HL-60 (cell line): ENCODE measurements at regions not wholly inside any gene's neighbourhood (a gene's known extent, or its start where the extent isn't known, plus 50 kb on each side); places are given as distances from the start of the nearest gene placed in this dataset.

Source experiments
- CTCF ChIP-seq: IDR thresholded peaks from one replicate; pipeline ENCODE4 v1.5.1; 2011; ENCODE audit warnings: low read length, control low read depth, inconsistent platforms; ENCODE audit not compliant: insufficient read depth
- GABPA ChIP-seq: IDR thresholded peaks from 2 replicates; pipeline ENCODE4 v1.6.1; 2012; ENCODE audit warnings: low read depth
- POLR2AphosphoS5 ChIP-seq: IDR thresholded peaks from 2 replicates; pipeline ENCODE4 v1.6.1; 2012; ENCODE audit warnings: low read depth
- TF ChIP-seq, protein P1 (sequence below): IDR thresholded peaks from 2 replicates; pipeline ENCODE4 v1.6.1; 2012; ENCODE audit warnings: low read depth; ENCODE audit not compliant: insufficient replicate concordance

DNA sequence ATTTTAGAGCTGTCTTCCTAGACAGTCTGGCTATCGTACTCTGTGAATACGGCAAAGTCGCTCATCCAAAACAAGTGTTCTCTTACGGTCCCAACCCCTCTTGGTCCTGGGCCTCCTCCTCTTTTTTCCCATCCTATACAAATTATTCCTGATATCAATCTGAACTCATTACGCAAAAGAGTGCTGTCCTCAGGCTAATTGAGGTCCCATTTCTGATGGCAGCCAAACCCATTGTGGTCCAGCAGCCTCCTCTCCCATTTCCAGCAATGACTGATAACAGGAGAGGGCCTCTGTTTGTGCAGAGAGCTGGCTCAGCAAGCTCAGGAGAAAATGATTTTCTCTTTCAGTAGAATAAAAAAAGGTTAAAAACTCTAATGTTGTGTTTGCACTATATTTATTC is 203.4 kb upstream of the GHITM start:
- TF ChIP-seq, protein P1, sequence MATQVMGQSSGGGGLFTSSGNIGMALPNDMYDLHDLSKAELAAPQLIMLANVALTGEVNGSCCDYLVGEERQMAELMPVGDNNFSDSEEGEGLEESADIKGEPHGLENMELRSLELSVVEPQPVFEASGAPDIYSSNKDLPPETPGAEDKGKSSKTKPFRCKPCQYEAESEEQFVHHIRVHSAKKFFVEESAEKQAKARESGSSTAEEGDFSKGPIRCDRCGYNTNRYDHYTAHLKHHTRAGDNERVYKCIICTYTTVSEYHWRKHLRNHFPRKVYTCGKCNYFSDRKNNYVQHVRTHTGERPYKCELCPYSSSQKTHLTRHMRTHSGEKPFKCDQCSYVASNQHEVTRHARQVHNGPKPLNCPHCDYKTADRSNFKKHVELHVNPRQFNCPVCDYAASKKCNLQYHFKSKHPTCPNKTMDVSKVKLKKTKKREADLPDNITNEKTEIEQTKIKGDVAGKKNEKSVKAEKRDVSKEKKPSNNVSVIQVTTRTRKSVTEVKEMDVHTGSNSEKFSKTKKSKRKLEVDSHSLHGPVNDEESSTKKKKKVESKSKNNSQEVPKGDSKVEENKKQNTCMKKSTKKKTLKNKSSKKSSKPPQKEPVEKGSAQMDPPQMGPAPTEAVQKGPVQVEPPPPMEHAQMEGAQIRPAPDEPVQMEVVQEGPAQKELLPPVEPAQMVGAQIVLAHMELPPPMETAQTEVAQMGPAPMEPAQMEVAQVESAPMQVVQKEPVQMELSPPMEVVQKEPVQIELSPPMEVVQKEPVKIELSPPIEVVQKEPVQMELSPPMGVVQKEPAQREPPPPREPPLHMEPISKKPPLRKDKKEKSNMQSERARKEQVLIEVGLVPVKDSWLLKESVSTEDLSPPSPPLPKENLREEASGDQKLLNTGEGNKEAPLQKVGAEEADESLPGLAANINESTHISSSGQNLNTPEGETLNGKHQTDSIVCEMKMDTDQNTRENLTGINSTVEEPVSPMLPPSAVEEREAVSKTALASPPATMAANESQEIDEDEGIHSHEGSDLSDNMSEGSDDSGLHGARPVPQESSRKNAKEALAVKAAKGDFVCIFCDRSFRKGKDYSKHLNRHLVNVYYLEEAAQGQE = no peak
- TF ChIP-seq CTCF (no peak), POLR2AphosphoS5 (no peak), GABPA (no peak)
